ENCODE measurements at regions not wholly inside any gene's neighbourhood (a gene's known extent, or its start where the extent isn't known, plus 50 kb on each side); places are given as distances from the start of the nearest gene placed in this dataset.

DNA sequence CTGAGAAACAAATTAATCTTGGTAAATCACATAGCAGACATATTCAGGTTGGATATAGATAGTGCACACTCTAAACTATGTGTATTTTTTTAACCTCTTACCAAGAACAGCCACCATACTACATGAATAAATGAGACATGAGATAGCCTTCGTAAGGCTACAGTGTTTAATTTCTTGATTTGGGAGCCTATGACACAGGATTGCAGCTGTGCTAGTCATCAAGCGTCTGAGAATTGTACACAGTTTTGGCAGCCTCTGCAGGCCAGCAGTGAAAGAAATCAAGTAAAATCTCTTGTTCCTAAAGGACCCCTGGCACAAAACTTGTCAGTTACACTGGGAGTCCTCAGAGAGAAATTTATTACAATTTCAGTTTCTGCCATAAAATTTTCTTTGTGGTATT, 236.1 kb downstream of the C12orf50 start:
- no peak for DNase-seq

DNA sequence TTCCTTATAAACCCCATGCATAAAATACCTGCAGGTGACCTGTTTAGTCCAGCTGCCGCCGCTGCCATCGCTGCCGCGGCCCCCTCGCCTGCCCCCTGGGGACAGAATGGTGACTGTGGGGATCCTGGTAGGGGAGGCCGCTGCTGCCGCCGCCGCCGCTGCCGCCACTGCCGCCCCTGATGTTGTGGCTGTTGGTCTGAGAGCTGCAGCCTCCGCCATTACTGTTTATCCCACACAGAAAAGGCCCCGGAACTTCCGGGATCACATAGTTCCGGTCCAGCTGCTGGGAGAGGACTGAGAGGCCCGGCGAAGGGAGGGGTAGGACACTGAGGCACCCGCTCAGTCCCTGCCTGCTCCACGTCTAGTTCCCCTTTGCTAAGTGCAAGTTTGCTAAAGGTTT, 244.9 kb downstream of the C12orf50 start:
- DNase-seq, result no peak

DNA sequence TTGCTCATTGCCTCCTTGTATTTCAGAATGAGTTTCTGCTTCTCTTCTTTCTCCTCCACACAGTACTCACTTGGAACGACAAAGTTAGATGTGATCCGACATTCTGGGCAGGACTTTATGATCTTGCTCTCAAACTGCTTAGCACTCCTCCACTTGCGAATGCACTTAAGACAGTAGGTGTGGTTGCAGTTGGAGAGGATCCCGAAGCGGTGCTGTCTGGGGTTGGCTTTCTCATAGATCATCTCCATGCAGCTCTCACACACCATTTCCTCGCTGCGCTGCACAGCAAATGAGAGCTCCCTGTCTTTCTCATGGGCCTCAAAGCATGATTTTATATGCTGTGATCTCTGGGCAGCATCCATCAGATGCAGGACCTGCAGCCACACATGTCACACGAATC, 245.7 kb downstream of the C12orf50 start:
- no peak for DNase-seq

DNA sequence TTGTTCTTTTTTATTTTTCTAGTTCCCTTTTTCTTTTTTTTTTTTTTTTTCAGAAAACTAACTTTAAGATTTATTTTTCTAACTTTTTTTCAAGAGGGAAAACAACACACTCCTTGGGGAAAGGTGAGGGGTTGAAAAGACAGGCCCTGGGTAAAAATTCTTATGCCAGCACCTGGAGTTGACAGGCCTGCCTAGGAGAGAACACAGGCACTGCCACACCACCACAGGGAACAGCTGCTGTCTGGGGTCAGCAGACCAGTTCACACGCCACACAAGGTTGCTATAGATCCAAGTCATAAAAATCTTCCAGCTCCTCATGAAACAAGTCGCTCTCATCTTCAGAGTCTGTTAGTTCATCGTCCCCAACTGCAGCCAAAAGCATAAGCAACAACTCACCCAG, 246.4 kb downstream of the C12orf50 start:
- no peak for DNase-seq

DNA sequence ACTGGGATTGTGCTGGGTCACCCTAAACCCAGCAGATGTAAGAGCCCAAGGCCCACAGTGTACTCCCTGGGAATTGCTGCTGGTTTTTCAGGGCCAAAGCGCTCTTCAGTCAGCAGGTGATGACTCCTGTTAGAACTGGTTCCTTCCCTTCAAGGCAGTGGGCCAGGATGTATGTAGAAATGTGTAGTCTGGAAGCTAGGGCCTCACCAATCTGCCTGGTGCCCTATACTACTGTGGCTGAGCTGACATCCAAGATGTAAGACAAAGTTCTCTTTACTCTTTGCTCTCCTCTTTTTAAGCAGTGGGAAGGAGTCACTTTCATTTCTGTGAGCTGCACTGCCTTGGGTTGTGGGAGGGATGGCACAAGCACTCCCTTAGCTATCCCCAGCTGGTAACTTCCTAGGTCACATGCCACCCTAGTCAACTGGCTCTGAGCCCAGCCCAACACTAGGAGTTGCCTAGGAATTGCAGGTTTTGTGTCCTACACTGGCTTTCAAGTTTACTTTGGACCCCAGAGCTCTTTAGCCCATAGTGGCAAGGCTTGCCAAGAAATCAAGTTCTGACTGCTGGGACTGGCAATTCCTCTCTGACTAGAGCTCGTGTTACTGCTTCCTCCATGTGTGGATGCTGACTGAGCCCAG, 249.2 kb downstream of the C12orf50 start:
- no peak for DNase-seq

DNA sequence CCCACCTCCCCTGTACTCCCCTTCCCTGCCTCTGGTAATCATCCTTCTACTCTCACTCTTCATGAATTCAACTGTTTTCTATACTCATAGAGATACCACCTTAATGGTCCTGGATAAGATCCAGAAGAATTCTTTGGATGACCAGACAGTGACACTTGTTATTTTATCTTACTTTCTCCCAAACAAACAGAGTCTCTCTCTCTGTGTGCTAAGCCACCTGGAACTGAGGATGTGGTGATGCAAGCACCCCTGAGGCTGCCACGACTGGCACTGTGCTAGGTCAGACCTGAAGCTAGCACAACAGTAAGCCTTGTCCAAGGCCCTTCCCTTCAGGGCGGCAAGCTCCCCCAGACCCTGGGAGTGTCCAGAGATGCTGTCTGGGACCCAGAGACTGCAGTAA, 250.2 kb downstream of the C12orf50 start:
- no peak for DNase-seq

DNA sequence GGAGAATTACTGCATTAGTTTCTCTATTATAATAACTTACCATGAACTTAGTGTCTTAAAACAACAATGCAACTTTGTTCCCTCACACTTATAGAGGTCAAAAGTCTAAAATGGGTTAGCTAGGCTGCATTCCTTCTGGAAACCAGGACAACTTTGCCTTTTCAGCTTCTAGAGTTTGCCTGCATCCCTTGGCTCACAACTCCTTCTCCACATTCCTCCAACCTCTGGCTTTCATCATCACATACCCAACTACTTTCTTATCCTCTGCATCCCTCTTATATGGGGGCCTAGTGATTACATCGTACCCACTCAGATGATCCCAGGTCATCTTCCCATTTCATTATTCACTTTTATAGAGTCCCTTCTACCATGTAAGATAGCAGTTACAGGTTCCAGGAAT, 251.1 kb downstream of the C12orf50 start:
- DNase-seq, result no peak

DNA sequence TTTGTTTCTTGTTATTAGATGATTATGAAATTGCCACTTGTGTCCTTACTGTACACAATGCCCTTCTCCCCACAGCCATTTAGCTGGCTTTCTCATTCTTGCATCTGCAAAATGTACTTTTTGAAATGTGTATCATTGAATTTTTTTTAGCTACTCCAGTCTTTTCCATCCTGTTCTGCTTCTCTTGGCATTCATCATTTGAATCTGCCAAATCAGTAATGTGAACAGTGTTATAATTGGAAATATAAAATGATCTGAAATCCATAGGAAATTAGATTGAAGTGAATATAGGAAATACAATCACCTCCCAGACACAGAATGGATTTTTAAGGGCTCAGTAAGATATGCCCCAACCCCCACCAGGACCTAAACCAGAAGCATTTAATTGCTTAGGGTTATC, 253.4 kb downstream of the C12orf50 start:
- DNase-seq, result no peak

DNA sequence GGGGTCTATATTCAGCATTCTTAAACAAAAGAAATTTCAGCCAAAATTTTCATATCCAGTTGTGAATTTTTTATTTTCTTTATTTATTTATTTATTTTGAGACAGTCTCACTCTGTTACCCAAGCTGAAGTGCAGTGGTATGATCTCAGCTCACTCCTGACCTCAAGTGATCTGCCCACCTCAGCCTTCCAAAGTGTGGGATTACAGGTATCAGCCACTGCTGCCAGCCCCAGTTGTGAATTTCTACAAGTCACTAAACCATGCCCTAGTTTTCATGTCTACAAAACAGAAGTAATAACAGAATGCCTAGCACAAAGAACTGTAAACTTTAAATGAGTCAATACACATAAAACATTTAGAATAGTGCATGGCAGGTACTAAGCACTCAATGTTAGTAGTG, 254.2 kb downstream of the C12orf50 start:
- DNase-seq, result no peak

DNA sequence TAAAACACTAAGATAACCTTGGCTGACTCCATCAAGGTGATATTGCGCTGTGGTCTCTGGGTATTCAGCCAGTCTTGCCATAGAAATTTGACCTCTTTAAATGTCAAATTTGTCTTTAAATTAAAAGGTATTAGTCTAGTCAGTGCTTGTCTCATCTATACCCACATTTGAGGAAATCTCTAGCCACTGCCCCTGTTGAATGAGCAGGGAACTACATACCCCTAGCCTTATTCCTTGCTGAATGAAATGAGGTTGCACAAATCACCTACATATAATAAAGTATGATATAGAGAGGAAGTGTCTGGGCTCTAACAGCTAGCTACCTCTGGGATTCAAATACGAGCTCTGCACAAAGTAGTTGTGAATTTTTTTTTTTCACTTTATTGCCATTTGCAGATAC, 256.8 kb downstream of the C12orf50 start:
- DNase-seq, result no peak

DNA sequence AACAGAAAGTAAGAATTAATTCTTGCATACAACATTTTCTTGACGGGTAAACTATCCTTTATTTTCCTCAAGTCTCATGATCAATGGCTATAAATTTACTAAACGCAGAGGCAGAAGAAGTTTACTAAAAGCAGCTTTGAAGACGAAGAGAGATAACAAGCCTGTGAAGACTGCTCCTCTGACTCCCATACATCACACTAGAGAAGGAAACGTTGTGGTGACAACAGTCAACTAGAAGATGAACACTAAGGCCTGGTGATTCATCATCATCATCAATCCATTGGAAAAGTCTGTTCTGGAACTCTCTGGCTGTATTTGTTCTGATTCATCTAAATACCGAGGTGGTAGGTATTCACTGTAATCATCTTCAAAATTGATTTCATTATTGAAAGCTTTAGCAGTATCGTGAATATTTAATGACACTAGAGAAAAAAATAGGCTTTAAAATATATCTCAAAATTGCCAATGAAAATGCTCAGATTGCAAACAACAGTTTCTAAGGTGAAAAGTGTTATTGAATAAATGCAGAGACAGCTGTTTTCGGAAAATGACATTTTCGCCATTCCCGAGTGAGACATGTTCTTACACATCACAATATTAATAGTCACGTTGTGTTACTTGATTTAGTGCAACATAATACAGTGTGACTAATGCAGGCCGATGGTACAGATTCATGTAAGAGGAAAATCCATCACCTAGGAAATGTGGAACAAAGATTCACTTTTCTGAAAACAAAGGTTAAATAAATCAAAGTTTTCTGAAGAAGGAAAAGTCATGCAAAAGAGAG, 260.5 kb downstream of the C12orf50 start:
- no peak for DNase-seq

DNA sequence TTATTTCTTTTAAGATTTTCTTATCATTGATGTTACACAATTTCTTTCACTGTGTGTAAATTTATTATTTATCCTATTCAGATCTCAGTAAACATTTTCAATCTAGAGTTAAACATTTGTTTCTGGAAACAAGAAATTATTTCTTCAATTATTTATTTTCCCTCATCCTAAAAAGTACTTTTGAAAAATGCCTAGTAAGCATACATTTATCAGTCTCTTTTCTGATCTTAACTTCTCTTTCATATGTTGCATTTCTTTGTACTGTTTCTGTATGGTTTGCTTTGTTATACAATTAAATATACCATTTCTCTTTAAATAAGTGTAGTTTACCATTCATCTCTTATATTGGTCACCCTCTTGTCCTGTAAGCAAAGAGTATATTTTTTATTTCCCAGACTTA, 263.2 kb downstream of the C12orf50 start:
- DNase-seq, result no peak

DNA sequence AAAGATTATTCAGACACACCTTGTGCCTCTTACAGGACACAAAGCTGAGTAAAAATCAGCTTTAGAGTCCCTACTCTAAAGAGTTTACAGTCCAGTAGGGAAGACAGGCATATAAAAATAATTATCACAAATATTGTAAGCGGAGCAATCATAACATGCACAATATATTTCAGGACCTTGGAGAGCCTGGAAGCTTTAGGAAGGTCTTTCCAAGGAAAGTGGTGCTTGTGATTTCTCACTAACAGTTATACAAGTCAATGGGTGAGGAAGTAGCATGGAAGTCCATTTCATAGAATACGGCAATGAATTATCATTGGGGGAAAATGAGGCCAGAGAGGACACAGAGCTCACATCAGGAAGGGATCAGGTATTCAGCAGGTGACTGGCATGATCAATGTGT, 268.3 kb downstream of the C12orf50 start:
- no peak for DNase-seq

DNA sequence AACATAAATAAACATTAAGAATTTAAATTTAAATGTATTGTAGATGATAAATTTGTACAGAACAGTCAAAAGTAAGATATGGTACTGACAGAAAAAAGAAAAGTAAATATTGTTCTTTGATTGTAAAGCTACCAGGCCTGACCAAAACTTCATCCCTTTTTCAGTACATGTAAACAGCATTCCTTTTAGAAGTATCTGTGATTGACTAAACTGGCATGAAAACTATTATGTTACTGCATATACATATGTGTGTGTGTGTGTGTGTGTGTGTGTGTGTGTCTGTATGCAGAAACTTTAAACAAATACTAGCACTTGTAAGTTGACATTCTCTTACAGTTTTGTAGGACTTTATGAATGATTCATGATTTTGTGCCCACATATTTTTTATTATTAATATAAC, 270.9 kb downstream of the C12orf50 start:
- DNase-seq, result no peak

DNA sequence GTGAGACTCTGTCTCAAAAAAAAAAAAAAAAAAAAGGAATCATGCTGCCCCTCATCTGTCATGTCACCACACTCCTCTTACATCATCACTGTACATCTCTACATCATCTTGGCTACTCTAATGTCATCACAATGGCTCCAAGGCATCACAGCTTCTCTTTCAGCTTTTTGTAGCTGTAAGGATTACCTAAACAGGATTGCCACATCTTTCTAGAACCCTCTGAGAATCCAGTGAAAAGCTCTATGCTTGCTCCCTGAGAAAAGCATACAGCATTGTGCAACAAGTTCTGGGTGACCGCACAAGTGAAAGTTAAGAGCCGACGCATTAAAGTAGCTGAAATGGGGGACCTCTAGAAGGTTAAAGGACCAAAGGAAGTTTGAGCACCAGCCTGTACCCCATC, 272.5 kb downstream of the C12orf50 start:
- no peak for DNase-seq

DNA sequence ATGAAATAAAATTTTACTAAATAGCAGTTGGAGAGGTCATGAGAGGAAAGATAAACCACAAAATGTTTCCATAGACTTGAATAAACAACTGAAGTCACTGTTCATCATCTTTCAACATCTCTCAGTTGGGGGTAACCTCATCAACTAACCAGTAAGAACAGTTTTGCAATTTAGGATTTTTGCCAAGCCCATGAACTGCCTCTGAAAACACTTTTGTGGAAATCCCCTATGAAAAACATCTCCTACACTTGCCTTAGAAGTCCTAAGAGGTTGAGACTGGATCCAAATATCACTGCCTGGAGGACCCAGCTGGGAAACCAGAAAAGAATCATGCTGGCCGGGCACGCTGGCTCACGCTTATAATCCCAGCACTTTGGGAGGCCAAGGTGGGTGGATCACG, 273.1 kb downstream of the C12orf50 start:
- DNase-seq, result no peak

DNA sequence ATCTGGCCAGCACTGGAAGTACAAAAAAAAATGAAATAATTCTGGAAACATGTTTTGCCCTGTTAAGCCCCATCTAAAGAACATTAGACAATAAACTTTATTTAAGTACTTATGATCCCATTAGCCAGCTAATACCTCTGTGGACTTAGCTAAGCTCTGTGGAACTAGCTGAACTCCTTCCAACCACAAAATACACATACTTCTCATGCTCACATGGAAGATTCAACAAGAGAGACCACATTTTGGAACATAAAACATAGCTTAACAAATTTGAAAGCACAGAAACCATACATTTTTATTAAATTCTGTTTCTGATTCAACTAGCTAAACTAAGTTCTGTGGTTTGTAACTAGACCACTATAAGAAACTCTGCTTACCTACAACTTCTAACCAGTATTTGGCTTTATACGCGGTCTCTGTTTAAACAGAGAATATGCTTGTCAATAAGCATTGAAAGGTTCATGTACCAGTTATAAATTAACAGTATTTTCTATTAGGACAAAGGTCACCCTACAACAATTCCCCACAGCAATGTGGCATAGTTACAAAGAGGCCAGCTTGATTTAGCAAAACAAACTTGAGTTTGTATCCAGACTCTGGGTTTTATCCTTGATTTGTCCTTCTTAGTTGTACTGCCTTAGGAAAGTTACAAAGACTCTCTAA, 300.1 kb downstream of the C12orf50 start:
- no peak for DNase-seq

DNA sequence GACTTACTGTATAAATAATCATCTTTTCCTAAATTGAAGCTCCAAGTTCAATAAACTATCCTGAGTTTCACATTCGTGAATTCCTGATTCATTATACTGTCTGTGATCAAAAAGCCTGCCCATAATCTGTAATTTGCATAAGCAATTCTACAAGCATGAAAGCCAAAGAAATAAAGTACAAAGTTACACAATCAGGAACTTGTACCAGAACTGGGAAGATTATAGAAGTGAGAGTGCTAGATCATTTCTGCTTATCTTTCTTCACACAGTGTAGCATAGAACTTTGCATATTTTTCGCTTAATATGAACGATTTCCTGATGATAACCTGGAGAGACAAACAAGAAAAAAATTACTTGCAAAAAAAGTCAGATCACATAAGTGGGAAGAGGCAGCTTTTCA, 308.2 kb downstream of the C12orf50 start:
- no peak for DNase-seq

DNA sequence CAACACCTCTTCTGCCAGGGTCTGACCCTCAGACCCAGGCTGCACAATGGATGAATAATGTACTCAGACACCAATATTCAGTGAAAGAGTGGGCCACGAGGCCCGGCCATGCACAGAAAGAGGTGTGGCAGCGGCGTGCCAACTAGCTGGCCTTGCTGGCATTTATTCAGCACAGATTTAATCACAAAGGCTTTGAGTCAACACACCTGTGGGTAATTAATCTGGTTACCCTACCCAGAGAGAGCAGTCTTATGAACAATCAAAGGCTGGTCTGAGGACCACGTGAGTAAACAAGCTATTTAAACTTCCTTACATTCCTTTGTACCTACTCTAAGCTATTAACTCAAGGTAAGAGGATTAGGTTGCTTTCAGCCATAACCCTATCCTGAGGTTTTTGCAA, 324.8 kb downstream of the C12orf50 start:
- DNase-seq, result no peak

DNA sequence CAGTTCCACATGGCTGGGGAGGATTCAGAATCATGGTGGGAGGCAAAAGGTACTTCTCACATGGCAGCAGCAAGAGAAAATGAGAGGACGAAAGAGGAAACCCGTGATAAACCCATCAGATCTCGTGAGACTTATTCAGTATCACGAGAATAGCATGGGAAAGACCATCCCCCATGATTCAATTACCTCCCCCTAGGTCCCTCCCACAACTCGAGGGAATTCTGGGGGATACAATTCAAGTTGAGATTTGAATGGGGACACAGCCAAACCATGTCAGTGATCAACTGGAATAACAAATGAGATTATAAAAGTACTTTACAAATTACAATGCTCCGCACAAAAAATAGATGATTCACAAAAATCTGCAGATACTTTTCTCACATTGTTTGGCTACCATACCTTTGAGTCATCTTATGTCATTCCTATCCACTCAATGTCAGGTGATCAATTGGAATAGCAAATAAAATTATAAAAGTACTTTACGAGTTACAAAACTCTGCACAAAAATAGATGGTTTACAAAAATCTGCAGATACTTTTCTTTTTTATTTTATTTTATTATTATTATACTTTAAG, 338.9 kb downstream of the C12orf50 start:
- DNase-seq, result no peak

DNA sequence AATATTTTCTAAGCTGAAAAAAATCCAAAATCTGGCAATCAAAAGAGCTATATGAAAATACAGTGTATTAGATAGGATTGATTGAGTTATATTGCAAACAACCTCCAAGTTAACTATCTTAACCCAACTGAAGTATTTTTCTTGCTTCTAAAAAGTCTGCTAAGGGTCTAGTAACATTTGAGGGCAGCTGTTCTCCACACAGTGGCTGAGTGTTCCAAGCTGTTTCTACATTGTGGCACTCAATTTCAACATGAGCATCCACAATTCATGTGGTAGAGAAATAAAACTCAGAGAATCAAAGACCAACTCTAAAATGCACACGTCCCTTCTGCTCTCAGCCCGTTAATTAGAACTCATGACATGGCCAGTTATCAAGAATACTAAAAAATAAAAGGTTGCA, 340.0 kb downstream of the C12orf50 start:
- DNase-seq, result no peak

DNA sequence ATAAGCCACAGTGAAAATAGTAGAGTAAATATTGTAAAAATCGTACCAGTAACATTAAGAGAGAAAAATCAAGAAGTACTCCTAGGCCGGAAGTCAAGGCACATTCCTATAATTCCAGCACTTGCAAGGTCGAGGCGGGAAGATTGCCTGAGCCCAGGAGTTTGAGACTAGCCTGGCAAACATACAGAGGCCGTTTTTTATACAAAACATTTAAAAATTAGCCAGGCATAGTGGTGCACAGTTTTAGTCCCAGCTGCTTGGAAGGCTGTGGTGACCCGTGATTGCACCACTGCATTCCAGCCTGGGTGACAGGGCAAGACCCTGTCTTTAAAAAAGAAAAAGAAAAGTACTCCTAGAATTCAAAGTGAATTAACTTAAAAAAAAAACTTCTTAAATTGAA, 341.8 kb downstream of the C12orf50 start:
- no peak for DNase-seq

DNA sequence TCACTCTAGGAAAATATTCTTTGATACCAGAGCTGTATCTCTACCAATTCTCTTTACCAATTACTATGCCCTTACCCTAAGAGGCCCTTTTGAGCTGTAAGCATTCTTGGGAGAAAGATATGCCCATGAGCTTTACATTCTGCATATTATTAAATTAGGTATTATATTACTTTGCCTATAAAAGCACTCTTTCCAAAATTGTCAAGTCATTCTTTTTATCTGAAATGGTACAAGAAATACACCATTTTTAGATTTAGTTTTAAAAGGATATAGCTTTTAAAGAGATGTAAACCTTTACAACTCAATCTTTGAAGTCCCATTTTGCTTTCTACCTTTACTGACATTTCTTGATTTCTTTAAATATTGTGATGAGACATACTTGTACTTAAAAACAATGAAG, 343.5 kb downstream of the C12orf50 start:
- DNase-seq, result no peak

All from hypothalamus (tissue), 51 donors.